Fibroblast of lung (primary cell): ENCODE measurements at regions not wholly inside any gene's neighbourhood (a gene's known extent, or its start where the extent isn't known, plus 50 kb on each side); places are given as distances from the start of the nearest gene placed in this dataset.
"Not testable (repeated sequence)": the region's sequence is repeated elsewhere in the genome, so short reads cannot be mapped to it uniquely, and the experiment has no call there.

Source experiments
- DNase-seq, 2 donors: peaks; one replicate each; pipeline versions ENCODE4 v3.0.0 to v3.0.0-alpha.2; 2010; ENCODE audit warnings: low read depth in 2 of 2
- H2AFZ ChIP-seq: 2 replicates; pipeline ENCODE4 v1.5.1; 2012; ENCODE audit warnings: low read length, control low read depth, inconsistent platforms
- H3K27ac ChIP-seq: 2 replicates; pipeline ENCODE4 v1.5.1; 2011; ENCODE audit warnings: low read length, control low read depth; ENCODE audit not compliant: insufficient read depth
- H3K27me3 ChIP-seq: 2 replicates; pipeline ENCODE4 v1.5.1; 2011; ENCODE audit warnings: mild to moderate bottlenecking, low read length; ENCODE audit not compliant: control insufficient read depth, insufficient read depth
- H3K36me3 ChIP-seq: 2 replicates; pipeline ENCODE4 v1.5.1; 2011; ENCODE audit warnings: low read length; ENCODE audit not compliant: control insufficient read depth, insufficient read depth
- H3K4me1 ChIP-seq: 2 replicates; pipeline ENCODE4 v1.5.1; 2011; ENCODE audit warnings: low read length; ENCODE audit not compliant: control insufficient read depth, insufficient read depth; ENCODE audit errors: extremely low read depth
- H3K4me2 ChIP-seq: 2 replicates; pipeline ENCODE4 v1.5.1; 2011; ENCODE audit warnings: low read length, control low read depth; ENCODE audit not compliant: insufficient read depth; ENCODE audit errors: extremely low read depth
- H3K4me3 ChIP-seq, 4 experiments: fragments of 200-600 bp in 1 of 4; sonication (generic) in 1 of 4; replicated peaks in 1 of 4; 2 replicates each; pipeline ENCODE4 v1.5.1; 2011 to 2016; ENCODE audit warnings: low read length in 4 of 4, low read depth in 3 of 4, mild to moderate bottlenecking in 3 of 4, control low read depth in 2 of 4, inconsistent platforms in 1 of 4, mixed read lengths in 1 of 4; ENCODE audit not compliant: insufficient read depth in 1 of 4; ENCODE audit errors: control extremely low read depth in 1 of 4
- H3K79me2 ChIP-seq: 2 replicates; pipeline ENCODE4 v1.5.1; 2012; ENCODE audit warnings: mild to moderate bottlenecking, low read length, inconsistent platforms; ENCODE audit not compliant: control insufficient read depth, insufficient read depth
- H3K9ac ChIP-seq: 2 replicates; pipeline ENCODE4 v1.5.1; 2011; ENCODE audit warnings: mild to moderate bottlenecking, low read length, control low read depth; ENCODE audit not compliant: insufficient read depth
- H3K9me3 ChIP-seq: 2 replicates; pipeline ENCODE4 v1.5.1; 2012; ENCODE audit warnings: low read depth, low read length; ENCODE audit not compliant: control insufficient read depth, insufficient read depth
- H4K20me1 ChIP-seq: 2 replicates; pipeline ENCODE4 v1.5.1; 2011; ENCODE audit warnings: low read length; ENCODE audit not compliant: control insufficient read depth, insufficient read depth; ENCODE audit errors: extremely low read depth
- CTCF ChIP-seq, 2 donors: IDR thresholded peaks in 1 of 2; conservative IDR thresholded peaks in 1 of 2; 1 replicate in 1 of 2; 2 replicates in 1 of 2; pipeline ENCODE4 v1.5.1; 2011 to 2012; ENCODE audit warnings: low read length in 2 of 2, control low read depth in 1 of 2, inconsistent platforms in 1 of 2, low read depth in 1 of 2, mild to moderate bottlenecking in 1 of 2
- EZH2 ChIP-seq: IDR thresholded peaks from 2 replicates; pipeline ENCODE4 v1.5.1; 2012; ENCODE audit warnings: low read length, control low read depth, mild to moderate bottlenecking; ENCODE audit errors: missing control alignments

GRCh38 chrX:96538104-96538725 is 146.4 kb upstream of the DIAPH2 start:
- Histone ChIP-seq H4K20me1 (no peaks in the 10 kb centered on the region), H3K4me2 (no peak overlapping the region), H3K9ac (no peak overlapping the region), H3K9me3 (no peaks in the 10 kb centered on the region), H2AFZ (no peak overlapping the region), H3K79me2 (no peaks in the 10 kb centered on the region), H3K36me3 (no peaks in the 10 kb centered on the region), H3K27me3 (no peaks in the 10 kb centered on the region), H3K4me1 (no peaks in the 10 kb centered on the region), H3K4me3 (no peak overlapping the region), H3K27ac (no peak overlapping the region)
- DNase-seq = no peak
- no peak for TF ChIP-seq CTCF (conservative IDR thresholded peaks at IDR 0.05 in 1 of 2, IDR thresholded peaks at IDR 0.05 in 1 of 2; ENCODE audit: low read depth in 1 of 2, low read length in 2 of 2)
- TF ChIP-seq EZH2 = no peak

DNA sequence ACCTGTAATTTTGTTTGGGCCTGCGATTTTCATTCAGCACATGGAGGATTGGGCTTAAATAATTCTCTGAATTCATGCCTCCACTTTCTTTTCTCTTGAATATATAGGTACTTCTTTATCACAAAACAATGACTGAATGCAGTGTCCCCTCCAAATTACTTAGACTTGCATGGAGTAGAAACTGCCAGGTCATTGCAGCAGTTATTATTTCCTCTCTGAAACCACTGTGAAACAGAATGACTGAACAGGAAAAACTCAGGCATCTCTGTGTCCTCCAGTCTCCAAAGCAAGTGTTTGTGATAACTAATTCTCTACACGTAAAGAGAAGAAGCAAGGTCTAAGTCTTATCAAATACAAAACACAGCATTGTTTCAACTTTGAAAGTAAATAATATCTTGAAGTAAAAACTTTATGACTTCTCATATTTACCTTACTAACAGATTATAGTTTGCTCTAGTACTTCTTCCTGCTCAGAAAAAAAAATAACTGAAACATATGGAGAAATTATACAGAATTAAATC is 144.5 kb upstream of the DIAPH2 start:
- Histone ChIP-seq H3K4me2 (no peak overlapping the region), H3K27me3 (no peaks in the 10 kb centered on the region), H3K9ac (no peak overlapping the region), H3K9me3 (no peaks in the 10 kb centered on the region), H3K36me3 (no peaks in the 10 kb centered on the region), H4K20me1 (no peaks in the 10 kb centered on the region), H2AFZ (no peak overlapping the region), H3K4me1 (no peaks in the 10 kb centered on the region), H3K79me2 (no peaks in the 10 kb centered on the region), H3K4me3 (no peak overlapping the region), H3K27ac (no peak overlapping the region)
- TF ChIP-seq EZH2 (no peak), CTCF (conservative IDR thresholded peaks at IDR 0.05 in 1 of 2, IDR thresholded peaks at IDR 0.05 in 1 of 2; ENCODE audit: low read depth in 1 of 2, low read length in 2 of 2) (no peak)
- no peak for DNase-seq

- H3K4me1 ChIP-seq, H3K4me3 ChIP-seq, H3K9me3 ChIP-seq, H3K9ac ChIP-seq, H3K27me3 ChIP-seq, H3K27ac ChIP-seq, H3K4me2 ChIP-seq, H4K20me1 ChIP-seq, DNase-seq, H3K79me2 ChIP-seq, H3K36me3 ChIP-seq, H2AFZ ChIP-seq: not testable (repeated sequence)
These were observed 138.4 kb upstream of the DIAPH2 start for GRCh38 chrX:96546281-96546680.
